GM21367 (cell line): ENCODE measurements at regions not wholly inside any gene's neighbourhood (a gene's known extent, or its start where the extent isn't known, plus 50 kb on each side); places are given as distances from the start of the nearest gene placed in this dataset.

Experiments used
- ATAC-seq: cut with Tn5 transposase; IDR thresholded peaks from one replicate; pipeline ENCODE4 v1.9.1; 2021; ENCODE audit not compliant: unreplicated experiment

DNA sequence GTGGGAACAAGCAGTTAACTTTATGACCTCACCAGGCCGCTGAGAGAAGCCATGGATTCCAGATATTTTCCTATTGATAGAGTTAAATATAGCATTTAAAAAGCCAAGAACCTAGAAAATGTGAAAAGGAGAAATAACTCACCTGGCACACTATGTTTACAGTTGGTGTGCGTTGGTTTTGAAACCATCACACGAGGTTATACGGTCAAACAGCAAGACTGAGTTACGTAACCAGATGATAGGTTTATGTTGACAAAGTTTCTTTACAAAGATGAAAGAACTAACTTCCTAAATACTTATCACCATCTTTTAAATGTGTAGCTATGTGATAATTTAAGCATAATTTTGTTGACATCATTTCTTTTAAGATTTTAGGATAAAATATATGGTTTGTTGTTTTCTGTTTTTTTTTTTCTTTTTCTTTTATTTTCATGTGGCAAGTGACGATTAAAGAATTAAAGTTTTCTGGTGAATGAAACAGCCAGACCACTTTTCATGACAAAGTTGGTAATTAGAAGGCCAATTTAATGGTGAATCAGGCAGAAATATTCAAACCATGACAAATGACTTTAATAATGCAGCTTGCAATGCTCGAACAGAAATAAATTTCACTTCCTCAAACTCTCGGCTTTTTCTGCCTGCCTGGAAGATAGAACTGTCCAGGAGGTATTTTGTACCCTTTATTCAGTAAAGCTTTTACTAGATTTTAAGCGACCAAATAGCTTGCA is 339.1 kb upstream of the OBI1 start:
- no peak for ATAC-seq

DNA sequence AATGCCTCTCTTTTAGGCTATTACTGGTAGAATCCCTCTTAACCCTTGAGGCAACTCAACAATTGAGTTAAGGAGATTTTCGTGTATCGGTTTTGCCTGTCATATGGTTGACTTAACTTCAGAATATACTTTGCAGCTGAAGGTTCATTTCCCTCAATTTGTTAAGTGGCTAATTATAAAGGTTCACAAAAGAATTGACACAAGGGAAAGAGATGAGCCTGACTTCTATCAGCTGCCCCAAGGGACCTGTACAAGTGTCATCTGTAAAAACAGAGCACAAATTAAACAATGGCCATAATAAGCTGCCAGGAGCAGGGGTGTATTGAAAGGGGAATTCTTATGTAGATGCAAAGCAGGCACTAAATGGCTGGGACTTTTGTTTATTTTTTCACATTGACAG is 334.8 kb upstream of the OBI1 start:
- no peak for ATAC-seq

DNA sequence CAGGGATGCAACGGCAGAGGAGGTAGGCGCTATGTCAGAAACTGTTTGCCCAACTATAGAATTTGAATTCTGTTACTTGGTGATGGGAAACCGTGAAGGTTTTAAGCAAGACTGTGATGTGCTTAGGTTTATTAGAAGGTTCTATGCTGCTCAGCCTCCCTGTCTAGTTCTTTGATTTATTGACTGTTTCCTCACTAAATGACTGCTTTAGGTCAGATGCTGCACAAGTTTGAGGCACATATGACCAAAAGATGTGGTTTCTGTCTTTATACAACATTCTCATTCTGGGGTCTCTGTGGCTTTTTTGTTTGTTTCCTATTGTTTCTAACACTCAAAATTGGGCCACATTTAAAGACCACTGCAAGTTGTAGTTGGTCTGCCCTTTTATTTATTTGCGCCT is 323.0 kb upstream of the OBI1 start:
- no peak for ATAC-seq

DNA sequence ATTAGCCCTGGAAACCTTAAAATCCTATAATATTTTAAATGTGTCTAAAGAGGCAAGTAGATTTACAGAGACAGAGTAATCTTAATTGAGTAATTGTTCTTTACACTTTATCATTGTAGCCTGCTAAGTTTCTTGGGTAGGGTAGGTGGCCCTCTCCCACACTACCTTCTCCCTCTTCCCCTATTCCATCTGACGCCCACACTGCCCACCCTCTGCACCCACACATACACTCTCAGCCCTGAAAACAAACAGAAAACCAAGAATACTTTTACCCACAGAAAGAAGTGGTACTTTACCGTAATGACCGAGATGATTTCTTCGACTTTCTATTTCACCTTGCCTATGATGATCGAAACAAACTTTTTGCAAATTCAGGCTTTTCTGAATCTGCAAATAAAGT is 320.4 kb upstream of the OBI1 start:
- no peak for ATAC-seq

DNA sequence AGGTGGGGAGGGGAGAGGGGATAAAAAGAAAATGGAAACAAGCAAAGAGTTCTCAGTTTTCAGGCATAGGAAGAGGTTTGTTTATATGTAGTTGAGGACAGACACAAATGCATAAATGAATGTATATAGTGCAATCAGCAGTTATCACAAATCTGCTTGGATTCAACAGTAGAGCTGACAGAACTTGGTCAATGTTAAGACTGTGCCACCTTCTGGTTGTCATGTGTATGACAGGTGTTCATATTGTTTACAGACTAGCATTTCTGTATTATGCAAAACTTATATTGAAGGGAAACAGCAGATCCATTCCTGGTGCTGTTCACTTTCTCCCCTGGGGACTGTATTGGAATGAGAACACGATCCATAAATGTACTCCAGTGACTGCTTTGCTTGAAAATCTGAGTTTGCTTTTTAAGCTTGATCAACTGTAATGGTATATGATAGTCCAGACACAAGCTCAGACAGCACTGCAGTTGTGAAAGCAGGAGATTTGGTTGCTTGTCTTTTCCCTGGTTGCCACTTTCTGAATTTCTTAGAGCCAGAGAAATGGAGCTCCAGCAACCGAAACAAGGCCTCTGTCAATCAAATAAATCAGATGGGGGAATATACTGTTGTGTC is 319.5 kb upstream of the OBI1 start:
- peak; percentile 99 for ATAC-seq

DNA sequence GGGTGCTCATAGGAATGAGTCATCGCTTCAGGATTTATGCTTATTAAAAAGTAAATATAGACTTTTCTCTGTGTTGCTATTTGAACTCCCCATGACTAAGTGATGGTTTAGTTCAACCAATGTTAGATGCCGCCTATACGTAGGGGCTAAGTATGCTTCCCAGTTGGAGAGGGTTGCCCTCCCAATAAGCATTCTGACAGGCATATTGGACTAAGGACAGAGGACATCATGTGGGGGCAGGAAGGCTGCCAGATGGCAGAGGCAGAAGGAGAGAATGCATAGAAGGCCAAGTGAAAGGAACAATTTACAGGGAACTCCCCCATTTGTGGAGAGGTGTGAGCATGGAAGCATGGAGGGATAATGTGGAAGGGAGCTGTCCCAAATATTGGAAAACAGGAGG is 318.4 kb upstream of the OBI1 start:
- ATAC-seq: no peak

DNA sequence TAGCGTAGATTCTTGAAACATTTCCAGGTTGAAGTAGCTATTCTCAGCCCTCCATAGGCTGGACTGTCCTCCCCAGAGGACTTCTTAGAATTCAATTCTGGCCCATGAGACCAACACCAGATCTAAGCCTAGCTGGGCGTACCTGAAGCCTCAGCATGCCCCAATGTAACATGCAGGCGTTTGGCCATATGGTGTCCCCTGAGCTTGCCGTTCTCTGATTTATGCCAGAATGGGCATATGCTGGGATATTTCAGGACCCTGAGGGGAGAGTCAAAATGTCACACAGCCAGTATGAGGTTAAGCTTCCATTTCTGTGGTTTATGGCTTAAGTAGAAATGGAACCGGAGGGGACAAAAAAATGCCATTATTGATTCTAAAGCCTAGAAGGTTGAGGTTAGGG is 317.7 kb upstream of the OBI1 start:
- no peak for ATAC-seq

DNA sequence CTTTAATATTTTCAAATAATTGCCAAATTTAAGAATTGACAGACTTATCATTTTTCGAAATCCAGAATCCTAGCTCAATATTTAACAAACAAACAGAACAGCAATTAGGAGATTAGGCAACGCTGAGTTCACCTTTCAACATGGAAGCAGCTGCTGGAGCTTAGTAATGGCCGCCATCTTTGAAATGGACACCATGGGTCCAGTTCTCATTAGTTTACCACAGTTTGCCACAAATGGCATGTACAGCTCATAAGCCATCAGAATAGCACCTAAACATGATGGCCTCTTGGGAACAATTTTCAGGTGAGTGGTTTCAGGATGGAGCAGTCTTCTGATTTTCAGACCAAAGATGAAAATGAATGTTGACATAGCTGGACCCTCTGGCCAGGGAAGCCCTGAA is 313.6 kb upstream of the OBI1 start:
- ATAC-seq: no peak

DNA sequence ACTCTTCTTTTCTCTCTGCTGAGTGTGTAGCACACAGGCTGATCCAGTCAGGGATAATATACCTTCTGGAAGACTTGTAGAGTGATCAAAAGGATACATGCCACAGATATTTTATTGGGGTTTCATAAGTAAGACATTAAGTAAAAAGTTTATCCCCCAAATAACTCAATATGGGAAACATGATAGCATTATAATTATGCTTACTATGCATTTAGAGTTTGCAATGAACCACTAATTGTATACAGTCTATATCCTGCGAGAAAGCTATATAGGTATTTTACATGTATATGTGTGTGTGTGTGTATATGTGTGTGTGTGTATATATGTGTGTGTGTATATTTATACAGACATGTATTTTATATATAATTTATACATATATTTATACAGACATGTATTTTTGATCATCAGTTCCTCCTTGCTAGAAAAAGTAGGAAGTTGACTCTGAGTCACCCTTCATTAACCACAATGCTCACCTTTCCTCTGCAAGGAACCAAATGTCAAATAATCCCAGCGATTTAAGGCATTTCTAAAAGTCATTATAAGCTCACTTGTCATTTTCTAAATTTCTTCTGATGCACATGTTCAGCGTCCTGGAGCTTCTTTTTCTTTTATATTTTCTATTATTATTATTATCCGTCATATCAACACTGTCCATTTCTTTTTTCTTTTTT is 312.5 kb upstream of the OBI1 start:
- no peak for ATAC-seq

DNA sequence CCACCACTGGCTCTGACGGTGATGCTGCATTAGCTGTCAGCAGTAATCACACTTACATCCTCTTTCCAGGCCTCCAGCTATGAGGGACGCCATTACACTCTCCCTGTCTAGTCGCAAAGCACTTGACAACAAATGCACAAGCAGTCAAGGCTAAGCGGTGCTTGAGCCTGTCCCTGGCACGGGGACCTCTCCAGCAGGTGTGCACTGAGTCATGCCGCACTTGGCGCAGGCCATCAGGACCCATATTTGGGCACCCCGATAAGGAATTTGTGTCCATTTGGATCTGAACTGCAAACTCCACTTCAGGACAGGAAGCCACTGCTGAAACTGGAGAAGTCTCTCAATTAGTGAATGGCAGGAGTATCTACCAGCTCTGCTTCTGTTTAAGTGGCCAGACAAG is 301.9 kb upstream of the OBI1 start:
- no peak for ATAC-seq

DNA sequence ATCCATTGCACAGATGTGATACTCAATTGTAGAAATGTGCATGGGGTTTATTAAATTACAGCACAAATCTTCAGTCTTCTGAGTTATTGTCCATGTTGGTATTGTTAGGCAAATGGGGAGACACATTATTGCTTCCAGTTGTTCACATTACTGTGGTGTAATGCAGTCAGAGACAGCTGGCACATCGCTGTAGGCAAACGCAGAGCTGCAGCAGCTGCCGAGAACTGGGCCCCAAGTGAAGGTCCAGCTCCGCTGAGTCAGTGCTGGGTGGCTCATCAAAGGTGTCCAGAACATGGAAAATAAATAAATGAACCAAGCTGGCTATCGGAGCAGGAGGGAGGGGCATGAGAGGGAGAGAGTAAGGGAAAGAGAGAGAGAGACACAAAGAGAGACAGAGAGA is 299.1 kb upstream of the OBI1 start:
- no peak for ATAC-seq

DNA sequence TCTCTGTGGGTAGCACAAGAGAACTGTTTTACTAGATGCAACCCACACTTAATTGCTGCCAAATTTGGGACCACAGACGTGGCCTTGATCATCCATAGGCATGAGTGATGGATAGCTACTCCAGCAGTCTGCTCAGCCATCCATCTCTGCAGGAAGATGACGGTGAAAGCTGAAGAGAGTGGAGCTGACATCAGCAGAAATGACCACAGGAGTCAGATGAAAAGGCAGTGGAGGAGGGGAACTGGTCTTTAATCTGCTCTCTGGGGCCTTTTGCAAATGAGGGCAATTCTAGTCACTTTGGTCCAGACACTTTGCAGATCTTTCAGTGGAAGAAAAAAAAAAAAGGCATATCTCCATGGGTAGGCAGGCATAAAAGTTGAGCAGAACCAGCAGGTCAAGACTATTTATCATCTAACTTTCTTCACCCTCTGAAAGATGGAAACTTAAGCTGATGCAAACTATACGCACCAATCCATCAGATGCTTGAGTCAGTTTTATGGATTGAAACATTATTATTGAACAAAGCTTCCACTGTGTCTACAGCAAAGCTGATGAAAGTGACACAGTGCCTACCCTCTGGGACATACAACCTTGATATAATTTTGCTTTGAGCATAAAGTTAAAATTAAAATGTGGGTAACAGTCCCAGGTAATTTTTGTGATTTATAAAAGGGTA is 281.6 kb upstream of the OBI1 start:
- ATAC-seq: no peak

DNA sequence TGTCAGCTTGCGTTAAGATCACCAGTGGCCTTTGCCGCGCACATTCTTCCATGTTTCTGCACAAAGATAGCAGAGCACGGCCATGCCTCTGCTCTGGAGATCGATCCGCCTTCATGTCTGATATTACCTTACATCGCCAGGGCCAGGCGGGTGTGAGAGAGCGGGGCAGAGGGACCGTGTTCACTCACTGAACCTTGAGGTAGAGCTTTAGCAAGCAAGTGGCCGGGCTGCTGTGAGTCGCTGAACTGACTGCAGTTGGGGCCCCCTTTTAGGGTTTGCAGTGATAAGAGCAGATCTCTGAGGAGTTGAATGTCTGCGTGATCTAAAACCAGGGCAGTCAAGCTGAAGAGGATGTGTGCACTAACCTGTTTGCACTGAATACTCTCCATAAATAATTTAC is 275.4 kb upstream of the OBI1 start:
- ATAC-seq: no peak

DNA sequence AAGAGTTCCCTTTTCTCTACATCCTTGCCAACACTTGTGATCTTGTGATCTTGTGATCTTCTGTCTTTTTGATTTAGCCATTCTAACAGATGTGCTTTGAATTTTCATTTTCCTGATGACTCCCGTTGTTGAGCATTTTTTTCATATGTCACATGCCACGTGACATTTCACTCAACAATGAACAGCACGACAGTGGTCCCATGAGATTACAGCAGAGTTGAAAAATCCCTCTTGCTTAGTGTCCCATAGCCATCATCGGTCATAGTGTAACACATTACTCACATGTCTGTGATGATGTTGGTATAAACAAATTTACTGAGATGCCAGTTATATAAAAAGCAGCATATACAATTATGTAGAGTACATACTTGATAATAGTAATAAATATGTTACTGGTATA is 256.1 kb upstream of the OBI1 start:
- ATAC-seq: no peak

DNA sequence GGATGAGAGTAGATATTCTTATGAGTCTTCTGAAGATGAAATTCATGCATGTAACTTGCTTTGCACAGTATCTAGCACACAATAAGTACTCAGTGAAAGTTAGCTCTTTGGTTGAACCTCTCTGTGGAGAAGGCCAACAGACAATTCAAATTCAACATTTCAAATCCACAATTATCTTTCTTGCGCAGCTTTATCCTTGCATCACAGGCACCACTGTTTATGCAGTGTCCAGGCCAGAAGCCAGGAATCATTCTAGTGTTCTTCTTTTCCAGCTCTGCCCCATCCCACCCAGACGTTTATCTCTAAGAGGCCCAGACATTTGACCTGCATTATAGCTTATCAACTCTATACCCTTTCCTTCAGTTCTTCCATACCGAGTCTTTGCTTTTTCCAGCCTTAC is 254.7 kb upstream of the OBI1 start:
- ATAC-seq: no peak

DNA sequence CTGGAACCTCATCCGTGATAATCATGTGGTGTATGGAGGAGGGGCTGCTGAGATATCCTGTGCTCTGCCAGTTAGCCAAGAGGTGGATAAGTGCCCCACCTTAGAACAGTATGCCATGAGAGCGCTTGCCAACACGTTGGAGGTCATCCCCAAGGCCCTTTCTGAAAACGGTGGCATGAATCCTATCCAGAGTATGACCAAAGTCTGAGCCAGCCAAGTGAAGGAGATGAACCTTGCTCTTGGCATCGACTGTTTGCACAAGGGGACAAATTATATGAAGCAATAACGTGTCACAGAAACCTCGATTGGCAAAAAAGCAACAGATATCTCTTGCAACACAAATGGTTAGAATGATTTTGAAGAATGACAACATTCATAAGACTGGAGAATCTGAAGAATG is 251.2 kb upstream of the OBI1 start:
- ATAC-seq: no peak

DNA sequence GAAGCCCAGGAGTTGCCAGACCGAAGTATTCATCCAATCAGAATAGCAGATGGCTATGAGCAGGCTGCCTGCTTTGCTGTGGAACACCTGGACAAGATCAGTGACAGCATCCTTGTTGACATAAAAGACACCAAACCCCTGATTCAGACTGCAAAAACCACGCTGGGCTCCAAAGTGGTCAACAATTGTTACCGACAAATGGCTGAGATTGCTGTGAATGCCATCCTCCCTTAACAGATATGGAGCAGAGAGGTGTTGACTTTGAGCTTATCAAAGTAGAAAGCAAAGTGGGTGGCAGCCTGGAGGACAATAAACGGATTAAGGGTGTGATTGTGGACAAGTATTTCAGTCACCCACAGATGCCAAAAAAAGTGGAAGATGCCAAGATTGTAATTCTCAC is 250.3 kb upstream of the OBI1 start:
- ATAC-seq: no peak

DNA sequence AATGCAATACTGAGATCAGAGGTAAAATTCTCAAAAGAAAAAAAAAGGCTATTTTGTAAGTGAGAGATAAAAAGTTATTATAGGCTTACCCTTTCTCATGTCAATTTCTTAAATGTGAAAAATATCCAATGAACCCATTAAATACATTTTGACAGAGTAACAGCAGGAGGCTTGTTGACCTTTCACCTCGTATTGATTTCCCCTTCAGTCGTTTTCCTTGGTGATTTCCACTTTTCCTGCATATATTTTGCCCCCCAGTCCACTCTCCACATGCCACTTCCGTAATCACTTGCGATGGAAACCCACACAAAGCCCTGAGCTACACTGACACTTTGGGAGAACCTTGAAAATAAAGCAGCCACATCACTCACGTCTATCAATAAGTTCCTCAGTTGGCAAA is 248.1 kb upstream of the OBI1 start:
- ATAC-seq: no peak

DNA sequence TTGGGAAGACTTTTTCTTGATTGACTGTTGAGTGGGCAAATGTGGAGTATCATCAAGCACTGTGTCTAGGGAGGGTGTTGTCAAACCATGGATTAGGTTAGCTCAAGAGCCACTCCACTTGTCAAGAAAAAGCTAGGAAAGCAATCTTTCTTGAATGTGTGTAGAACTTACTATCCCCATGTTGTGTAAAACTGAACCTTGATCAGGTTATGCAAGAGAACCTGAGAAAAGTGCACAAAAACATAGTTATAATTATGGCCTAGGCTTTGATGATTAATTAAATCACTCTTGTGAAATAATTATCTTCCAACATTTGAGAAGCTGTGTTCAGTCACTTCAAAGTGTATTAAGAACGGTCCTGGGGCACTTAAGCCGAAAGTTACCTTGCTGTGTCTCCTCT is 238.2 kb upstream of the OBI1 start:
- ATAC-seq: no peak

DNA sequence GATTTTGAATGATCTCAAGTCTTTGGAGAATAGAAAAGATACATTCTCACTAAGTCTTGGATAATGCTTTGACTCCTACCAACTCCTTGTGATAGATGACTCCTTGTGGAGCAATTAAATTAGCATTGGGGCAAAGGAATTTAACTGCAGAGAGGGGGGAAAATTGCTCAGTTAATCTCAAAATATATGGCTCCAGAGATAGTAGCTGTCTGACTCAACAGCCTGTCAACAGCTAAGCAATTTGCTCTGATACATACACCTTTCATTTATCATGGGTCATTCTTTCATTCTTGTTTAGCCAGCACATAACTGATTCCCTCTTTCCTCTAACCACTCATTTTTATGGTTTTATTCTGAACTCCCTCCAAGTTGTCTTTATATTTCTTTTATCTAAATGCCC is 225.6 kb upstream of the OBI1 start:
- no peak for ATAC-seq

DNA sequence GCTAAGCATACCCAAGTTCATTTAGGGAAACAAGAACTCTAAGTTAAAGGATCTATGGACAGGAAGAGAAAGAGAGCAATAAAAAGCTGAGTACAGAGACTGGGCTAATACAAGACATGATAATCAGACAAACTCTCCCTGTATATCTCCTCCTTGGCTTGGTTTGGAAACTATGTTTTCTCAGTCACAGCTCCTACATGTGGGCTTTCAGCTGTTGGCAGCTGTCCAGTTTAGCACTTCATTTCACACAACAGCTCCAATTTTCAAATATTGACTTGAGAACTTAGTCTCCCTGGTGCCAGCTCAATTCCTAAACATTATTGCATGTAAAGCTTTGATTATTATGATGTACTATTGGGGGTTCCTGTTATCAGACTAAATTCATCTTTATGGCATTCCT is 222.8 kb upstream of the OBI1 start:
- ATAC-seq: no peak

DNA sequence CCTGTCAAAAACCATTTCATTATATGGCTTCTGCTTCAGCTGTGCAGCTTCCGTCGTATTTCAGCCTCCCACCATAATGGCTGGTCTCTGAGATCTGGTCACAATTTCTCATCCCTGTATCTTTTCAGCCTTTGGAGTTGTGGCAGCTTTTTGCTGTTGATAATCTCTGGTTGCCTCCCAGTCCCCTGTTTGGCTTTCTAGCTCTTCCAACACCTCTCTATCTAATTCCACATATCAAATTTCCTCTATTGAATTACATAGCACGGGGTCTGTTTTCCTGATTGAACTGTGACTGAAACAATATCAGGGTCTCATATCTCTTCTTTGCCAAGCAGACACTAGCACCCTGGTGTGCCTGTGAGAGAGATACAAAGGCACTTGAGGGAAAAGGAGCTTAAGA is 222.1 kb upstream of the OBI1 start:
- no peak for ATAC-seq
